HepG2 (cell line): ENCODE measurements at regions not wholly inside any gene's neighbourhood (a gene's known extent, or its start where the extent isn't known, plus 50 kb on each side); places are given as distances from the start of the nearest gene placed in this dataset.

Experiments
- ATAC-seq: fragments of 200-7000 bp; cut with Tn5 transposase; 3 replicates; pipeline ENCODE4 v1.9.1; 2020; ENCODE audit warnings: mild to moderate bottlenecking, moderate library complexity
- BruUV-seq: library from RNA; stranded (reverse); fragments of 400-500 nt; replicated peaks from 2 replicates; lab custom pipeline; 2021; lab: Mats Ljungman, UMichigan
- CTCF ChIA-PET: fragments of 300-600 bp; formaldehyde crosslinking; extraction: SDS; loops from one replicate; lab custom pipeline; 2021; ENCODE audit warnings: low total read pairs, inconsistent platforms, low intra/inter-chr PET ratio; lab: Yijun Ruan, JAX
- POLR2A ChIA-PET: fragments of 350-600 bp; sonication (Branson Sonifier 250); formaldehyde crosslinking; loops from one replicate; lab custom pipeline; 2020; ENCODE audit warnings: antibody characterized with exemption, inconsistent platforms; lab: Yijun Ruan, JAX
- DNase-seq: peaks from one replicate; pipeline ENCODE4 v3.0.0-alpha.2; 2015; ENCODE audit warnings: low spot score
- FAIRE-seq: peaks from 3 replicates; lab custom pipeline; 2011; peaks lifted over from hg19 to GRCh38; lab: Jason Lieb, UNC
- H2AFZ ChIP-seq: one replicate; pipeline ENCODE4 v1.6.1; 2011; ENCODE audit warnings: low read length, inconsistent platforms
- H3K27ac ChIP-seq: fragments of 300-600 bp; 3 replicates; pipeline ENCODE4 v1.8.0; 2011; ENCODE audit warnings: mixed run types, mild to moderate bottlenecking, mixed read lengths, low read length, inconsistent platforms; ENCODE audit not compliant: insufficient read depth; ENCODE audit errors: extremely low read length
- H3K27me3 ChIP-seq, 2 experiments: fragments of 200-600 bp in 1 of 2; 2 replicates in 1 of 2; 3 replicates in 1 of 2; pipeline versions ENCODE4 v1.6.0 to v1.8.0; 2011; ENCODE audit warnings: low read length in 2 of 2, mild to moderate bottlenecking in 2 of 2, moderate library complexity in 2 of 2, inconsistent platforms in 1 of 2; ENCODE audit not compliant: insufficient read depth in 2 of 2, control insufficient read depth in 1 of 2
- H3K36me3 ChIP-seq, 2 experiments: fragments of 200-600 bp in 1 of 2; replicated peaks in 1 of 2; 2 replicates in 1 of 2; 3 replicates in 1 of 2; pipeline versions ENCODE4 v1.5.1 to v1.8.0; 2011; ENCODE audit warnings: low read length in 2 of 2, inconsistent platforms in 1 of 2; ENCODE audit not compliant: insufficient read depth in 2 of 2, control insufficient read depth in 1 of 2
- H3K4me1 ChIP-seq: 2 replicates; pipeline ENCODE4 v1.5.1; 2012; ENCODE audit warnings: low read length, inconsistent platforms; ENCODE audit not compliant: insufficient read depth
- H3K4me2 ChIP-seq: 2 replicates; pipeline ENCODE4 v1.6.0; 2011; ENCODE audit warnings: low read depth, low read length, inconsistent platforms
- H3K4me3 ChIP-seq, 3 experiments: fragments of 200-600 bp in 1 of 3; sonication (generic), shearing (Covaris generic) in 1 of 3; replicated peaks in 1 of 3; 2 replicates each; pipeline ENCODE4 v1.5.1; 2011 to 2016; ENCODE audit warnings: low read length in 3 of 3, inconsistent platforms in 2 of 3, low read depth in 2 of 3, mild to moderate bottlenecking in 2 of 3, control low read depth in 1 of 3, mixed read lengths in 1 of 3; ENCODE audit not compliant: insufficient read depth in 1 of 3
- H3K79me2 ChIP-seq: one replicate; pipeline ENCODE4 v1.6.1; 2011; ENCODE audit warnings: low read length, inconsistent platforms; ENCODE audit not compliant: insufficient read depth
- H3K9ac ChIP-seq: 2 replicates; pipeline ENCODE4 v1.6.0; 2011; ENCODE audit warnings: mild to moderate bottlenecking, low read depth, low read length, inconsistent platforms; ENCODE audit not compliant: insufficient read depth
- H3K9me3 ChIP-seq: 2 replicates; pipeline ENCODE4 v1.5.1; 2012; ENCODE audit warnings: mild to moderate bottlenecking, low read length
- H4K20me1 ChIP-seq: 2 replicates; pipeline ENCODE4 v1.6.0; 2011; ENCODE audit warnings: inconsistent platforms, mild to moderate bottlenecking, low read length, moderate library complexity; ENCODE audit not compliant: insufficient read depth
- AGO2 ChIP-seq: fragments of 200-400 bp; formaldehyde crosslinking; optimal IDR thresholded peaks from 2 replicates; pipeline ENCODE3; 2017; ENCODE audit warnings: mild to moderate bottlenecking, low read depth, low read length, moderate library complexity
- BHLHE40 ChIP-seq: IDR thresholded peaks from 2 replicates; pipeline ENCODE4 v1.6.1; 2011; ENCODE audit warnings: low read length, improper control_type of control experiment
- ELF4 ChIP-seq: sonication (generic); formaldehyde crosslinking; IDR thresholded peaks from 2 replicates; pipeline ENCODE4 v1.5.0; 2020; ENCODE audit warnings: missing genetic modification reagents, mild to moderate bottlenecking, moderate library complexity, borderline replicate concordance
- GTF2F1 ChIP-seq: fragments of 150-350 bp; IDR thresholded peaks from 2 replicates; pipeline ENCODE4 v1.6.1; 2014; ENCODE audit warnings: low read length
- MBD4 ChIP-seq: IDR thresholded peaks from 2 replicates; pipeline ENCODE4 v1.6.1; 2012; ENCODE audit warnings: low read length, inconsistent platforms, borderline replicate concordance
- SOX5 ChIP-seq: IDR thresholded peaks from 2 replicates; pipeline ENCODE4 v1.6.1; 2016; ENCODE audit warnings: borderline replicate concordance
- TCF7L2 ChIP-seq: IDR thresholded peaks from 2 replicates; pipeline ENCODE4 v1.6.1; 2011; ENCODE audit warnings: mild to moderate bottlenecking, low read depth, low read length, moderate library complexity
- TGIF2 ChIP-seq: IDR thresholded peaks from 2 replicates; pipeline ENCODE4 v1.6.1; 2016; ENCODE audit warnings: control low read depth, missing compliant biosample characterization
- YEATS2 ChIP-seq: sonication (generic); formaldehyde crosslinking; IDR thresholded peaks from 2 replicates; pipeline ENCODE4 v1.4.0; 2020; ENCODE audit warnings: missing genetic modification reagents, borderline replicate concordance
- ZBTB1 ChIP-seq: sonication (generic); formaldehyde crosslinking; IDR thresholded peaks from 2 replicates; pipeline ENCODE4 v1.4.0; 2020; ENCODE audit warnings: missing genetic modification reagents, borderline replicate concordance
- ZFP36L1 ChIP-seq: sonication (generic); formaldehyde crosslinking; IDR thresholded peaks from 2 replicates; pipeline ENCODE4 v1.8.0; 2022; ENCODE audit warnings: mild to moderate bottlenecking, missing genetic modification reagents, moderate library complexity
- ZNF230 ChIP-seq: sonication (generic); formaldehyde crosslinking; IDR thresholded peaks from 2 replicates; pipeline ENCODE4 v1.4.0; 2020; ENCODE audit warnings: mild to moderate bottlenecking, missing genetic modification reagents
- ZNF451 ChIP-seq: sonication (generic); formaldehyde crosslinking; IDR thresholded peaks from 2 replicates; pipeline ENCODE4 v1.5.0; 2020; ENCODE audit warnings: mild to moderate bottlenecking, missing genetic modification reagents
- ZNF83 ChIP-seq: sonication (generic); formaldehyde crosslinking; IDR thresholded peaks from 2 replicates; pipeline ENCODE4 v1.4.0; 2020; ENCODE audit warnings: missing genetic modification reagents, mild to moderate bottlenecking, borderline replicate concordance
- WGBS: methylation state at CpG from one replicate; pipeline ENCODE4 v1.1.6; 2017; ENCODE audit warnings: low lambda C conversion rate; 5-methylcytosine and 5-hydroxymethylcytosine counted together
- in situ Hi-C: cut with HindIII; loops from 2 replicates; pipeline ENCODE4 v1.10.0; 2017; ENCODE audit warnings: low pct_unique_long_range_greater_than_20kb; ENCODE audit not compliant: extremely low pct_ligation_motif_present
- intact Hi-C: fragments of 100-400 bp; cut with micrococcal nuclease; formaldehyde crosslinking; loops from one replicate; pipeline ENCODE4 v1.10.0; 2022; ENCODE audit not compliant: unreplicated experiment
- TF ChIP-seq, protein P1 (sequence below): sonication (generic); formaldehyde crosslinking; IDR thresholded peaks from 2 replicates; pipeline ENCODE4 v1.8.0; 2022; ENCODE audit warnings: missing genetic modification reagents, mild to moderate bottlenecking, inconsistent platforms, borderline replicate concordance

DNA sequence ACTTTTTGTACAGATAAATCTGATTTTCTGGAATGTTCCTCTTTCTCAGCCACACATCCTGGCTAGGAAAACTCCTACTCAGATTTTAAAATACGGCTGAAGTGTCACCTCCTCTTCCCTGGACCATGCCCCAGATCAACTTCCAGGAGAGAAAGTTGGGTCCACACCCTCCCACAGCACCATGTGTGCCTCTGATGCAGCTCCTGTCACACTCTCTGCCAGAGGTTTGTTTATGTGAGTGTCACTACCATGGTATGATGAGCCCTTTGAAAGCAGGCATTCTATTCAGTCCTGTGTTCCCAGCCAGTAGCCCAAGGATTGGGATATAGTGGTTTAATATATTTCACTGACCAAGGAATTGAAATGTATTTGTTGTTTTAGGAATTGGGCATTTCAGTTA lies 287.2 kb upstream of the ATP2B1 start:
- ATAC-seq, result no peak
- FAIRE-seq, result no peak
- Histone ChIP-seq H4K20me1 (no peaks in the 10 kb centered on the region), H2AFZ (no peak overlapping the region), H3K79me2 (no peaks in the 10 kb centered on the region), H3K9ac (no peak overlapping the region), H3K4me3 (no peak overlapping the region), H3K27ac (no peak overlapping the region), H3K4me2 (no peak overlapping the region), H3K4me1 (no peaks in the 10 kb centered on the region), H3K9me3 (no peaks in the 10 kb centered on the region), H3K27me3 (no peaks in the 10 kb centered on the region), H3K36me3 (no peaks in the 10 kb centered on the region)
- WGBS, result 0% methylated on average over 1 of the region's 1 CpG
- intact Hi-C loops, result no loop called here
- no peak for DNase-seq
- TF ChIP-seq MBD4, result no peak
- no peak for TF ChIP-seq ZNF230
- no peak for TF ChIP-seq SOX5 (CRISPR knock-in tag)
- no peak for TF ChIP-seq ZNF451
- no peak for TF ChIP-seq ZFP36L1 (CRISPR knock-in tag)
- TF ChIP-seq ELF4, result no peak
- TF ChIP-seq ZBTB1 (CRISPR knock-in tag), result no peak
- TF ChIP-seq AGO2, result no peak
- no peak for TF ChIP-seq YEATS2 (CRISPR knock-in tag)
- TF ChIP-seq TCF7L2, result no peak
- no peak for TF ChIP-seq ZNF83 (CRISPR knock-in tag)
- no peak for TF ChIP-seq TGIF2
- TF ChIP-seq GTF2F1, result no peak
- no peak for TF ChIP-seq BHLHE40
- TF ChIP-seq, protein P1, sequence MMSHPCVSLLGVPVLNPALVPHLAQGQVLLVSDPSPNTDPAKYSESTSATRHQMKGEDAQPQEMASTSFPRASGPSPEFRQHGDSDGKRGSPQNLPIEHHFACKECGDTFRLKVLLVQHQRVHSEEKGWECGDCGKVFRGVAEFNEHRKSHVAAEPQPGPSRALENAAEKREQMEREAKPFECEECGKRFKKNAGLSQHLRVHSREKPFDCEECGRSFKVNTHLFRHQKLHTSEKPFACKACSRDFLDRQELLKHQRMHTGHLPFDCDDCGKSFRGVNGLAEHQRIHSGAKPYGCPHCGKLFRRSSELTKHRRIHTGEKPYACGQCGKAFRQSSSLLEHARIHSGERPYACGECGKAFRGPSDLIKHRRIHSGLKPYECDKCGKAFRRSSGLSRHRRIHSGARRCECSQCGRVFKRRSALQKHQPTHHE (CRISPR knock-in tag), result no peak
- ChIA-PET CTCF (no interaction called here), POLR2A (no interaction called here)
- in situ Hi-C loops, result no loop called here
- BruUV-seq, result no TSS peak
